RWPE1 (cell line): ENCODE measurements at regions not wholly inside any gene's neighbourhood (a gene's known extent, or its start where the extent isn't known, plus 50 kb on each side); places are given as distances from the start of the nearest gene placed in this dataset.

ENCODE experiments used
- CTCF ChIA-PET: fragments of 350-600 bp; sonication (Branson Sonifier 250); formaldehyde crosslinking; extraction: SDS; loops from one replicate; lab custom pipeline; 2021; lab: Yijun Ruan, JAX
- POLR2A ChIA-PET: fragments of 400-600 bp; formaldehyde crosslinking; extraction: SDS; loops from one replicate; lab custom pipeline; 2020; ENCODE audit warnings: antibody characterized with exemption; ENCODE audit not compliant: low non-redundant PET; lab: Yijun Ruan, JAX
- DNase-seq: peaks from one replicate; pipeline ENCODE4 v3.0.0; 2012; ENCODE audit warnings: low spot score
- H3K27ac ChIP-seq: fragments of 450-650 bp; 2 replicates; pipeline ENCODE4 v1.5.1; 2017
- CTCF ChIP-seq: fragments of 450-650 bp; conservative IDR thresholded peaks from 2 replicates; pipeline ENCODE4 v1.5.1; 2017; ENCODE audit warnings: low read depth, mild to moderate bottlenecking

- H3K27ac ChIP-seq: no peak overlapping the region
- TF ChIP-seq CTCF: no peak
- ChIA-PET CTCF (no interaction called here), POLR2A (no interaction called here)
- DNase-seq: no peak
Measured at GRCh38 chr15:85955501-85956391, 123.9 kb upstream of the AGBL1 start.

GRCh38 chr15:85956532-85957275, 123.0 kb upstream of the AGBL1 start:
- POLR2A ChIA-PET: no interaction called here
- no peak for TF ChIP-seq CTCF
- CTCF ChIA-PET: no interaction called here
- H3K27ac ChIP-seq: no peak overlapping the region
- DNase-seq: no peak

- no peak for TF ChIP-seq CTCF
- POLR2A ChIA-PET: no interaction called here
- CTCF ChIA-PET: no interaction called here
- DNase-seq: no peak
- H3K27ac ChIP-seq: no peak overlapping the region
Measured at GRCh38 chr15:85959611-85960010, 120.1 kb upstream of the AGBL1 start.

- ChIA-PET POLR2A (no interaction called here), CTCF (interaction anchor here (0.6 to 0.7 kb wide), 2 partner anchors 235 to 747 kb away, joined by 3 read pairs; no protein-coding TSS in a partner anchor)
- no peak overlapping the region for H3K27ac ChIP-seq
- TF ChIP-seq CTCF: no peak
- DNase-seq: no peak
Measured at GRCh38 chr15:85960381-85960780, 119.3 kb upstream of the AGBL1 start.

GRCh38 chr15:85961821-85962220, 117.8 kb upstream of the AGBL1 start:
- H3K27ac ChIP-seq: no peak overlapping the region
- no peak for TF ChIP-seq CTCF
- CTCF ChIA-PET: no interaction called here
- DNase-seq: no peak
- POLR2A ChIA-PET: no interaction called here

- CTCF ChIA-PET: no interaction called here
- no peak for DNase-seq
- H3K27ac ChIP-seq: no peak overlapping the region
- POLR2A ChIA-PET: no interaction called here
- TF ChIP-seq CTCF: no peak
Measured at GRCh38 chr15:85963262-85963760, 116.4 kb upstream of the AGBL1 start.
